Colonic mucosa (tissue), 4 donors: ENCODE measurements at regions not wholly inside any gene's neighbourhood (a gene's known extent, or its start where the extent isn't known, plus 50 kb on each side); places are given as distances from the start of the nearest gene placed in this dataset.

Experiments
- DNase-seq: peaks from one replicate; pipeline ENCODE4 v3.0.0-alpha.2; 2020
- H3K27ac ChIP-seq: fragments of 200-600 bp; one replicate; pipeline ENCODE4 v1.8.0; 2021
- H3K27me3 ChIP-seq: fragments of 200-600 bp; one replicate; pipeline ENCODE4 v1.8.0; 2021
- H3K36me3 ChIP-seq: fragments of 200-600 bp; one replicate; pipeline ENCODE4 v1.8.0; 2021
- H3K4me1 ChIP-seq: fragments of 200-600 bp; one replicate; pipeline ENCODE4 v1.8.0; 2021; ENCODE audit warnings: mild to moderate bottlenecking
- H3K4me3 ChIP-seq: fragments of 200-600 bp; one replicate; pipeline ENCODE4 v1.8.0; 2021
- H3K9ac ChIP-seq, 2 donors: one replicate each; pipeline ENCODE4 v1.7.0; 2013; ENCODE audit warnings: control low read depth in 2 of 2, low read depth in 2 of 2, low read length in 2 of 2
- H3K9me3 ChIP-seq: fragments of 200-600 bp; one replicate; pipeline ENCODE4 v1.8.0; 2021
- CTCF ChIP-seq: fragments of 200-600 bp; IDR thresholded peaks from one replicate; pipeline ENCODE4 v1.8.0; 2022; ENCODE audit warnings: antibody characterized with exemption, mild to moderate bottlenecking
- intact Hi-C: fragments of 100-400 bp; cut with DNase I; formaldehyde crosslinking; loops from one replicate; pipeline ENCODE4 v1.14.1; 2022
- donor health status: healthy.
- donor health status: DM: no; HTN: no; CAD: no.
- donor health status: DM: no; HTN: no; CAD: no.

GRCh38 chr1:106912131-106912530 lies 144.3 kb upstream of the PRMT6 start:
- H3K9ac ChIP-seq, result no peak overlapping the region
- no peaks in the 10 kb centered on the region for H3K9me3 ChIP-seq
- no peak overlapping the region for H3K27ac ChIP-seq
- no peak overlapping the region for H3K4me3 ChIP-seq
- intact Hi-C loops, result no loop called here
- TF ChIP-seq CTCF, result no peak
- no peaks in the 10 kb centered on the region for H3K36me3 ChIP-seq
- H3K27me3 ChIP-seq, result no peaks in the 10 kb centered on the region
- no peak for DNase-seq
- no peaks in the 10 kb centered on the region for H3K4me1 ChIP-seq

DNA sequence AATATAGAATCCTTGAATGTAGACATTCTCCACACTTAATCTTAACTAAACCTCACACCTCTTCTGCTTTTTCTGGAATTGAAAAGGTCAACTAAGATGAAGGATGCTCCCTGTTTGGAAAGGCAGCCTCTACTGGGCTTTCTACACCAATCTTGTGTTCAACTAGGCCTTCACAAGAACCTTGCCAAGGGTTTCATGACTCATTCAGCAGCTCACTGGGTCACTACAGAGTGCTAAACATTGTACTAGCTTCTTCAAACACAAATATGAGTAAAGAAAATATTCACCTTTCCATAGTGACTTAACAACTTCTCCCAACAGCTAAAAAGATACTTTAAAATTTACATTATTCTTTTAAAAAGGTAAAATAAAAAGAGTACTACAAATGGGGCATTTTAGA lies 135.3 kb upstream of the PRMT6 start:
- Histone ChIP-seq H3K4me3 (no peak overlapping the region), H3K9me3 (no peaks in the 10 kb centered on the region), H3K27me3 (no peaks in the 10 kb centered on the region), H3K4me1 (no peaks in the 10 kb centered on the region), H3K27ac (no peak overlapping the region), H3K36me3 (no peaks in the 10 kb centered on the region), H3K9ac (no peak overlapping the region)
- intact Hi-C loops, result no loop called here
- TF ChIP-seq CTCF, result no peak
- DNase-seq, result no peak

- no peak for DNase-seq
- H3K27ac ChIP-seq, result no peak overlapping the region
- H3K36me3 ChIP-seq, result no peaks in the 10 kb centered on the region
- H3K4me1 ChIP-seq, result no peaks in the 10 kb centered on the region
- no peak overlapping the region for H3K4me3 ChIP-seq
- H3K27me3 ChIP-seq, result no peaks in the 10 kb centered on the region
- TF ChIP-seq CTCF, result no peak
- H3K9ac ChIP-seq, result no peak overlapping the region
- intact Hi-C loops, result no loop called here
- H3K9me3 ChIP-seq, result no peaks in the 10 kb centered on the region
Measured at GRCh38 chr1:106924360-106924759, 132.1 kb upstream of the PRMT6 start.

GRCh38 chr1:106925750-106926149 lies 130.7 kb upstream of the PRMT6 start:
- H3K4me3 ChIP-seq, result no peak overlapping the region
- no peaks in the 10 kb centered on the region for H3K27me3 ChIP-seq
- H3K36me3 ChIP-seq, result no peaks in the 10 kb centered on the region
- no peak overlapping the region for H3K27ac ChIP-seq
- intact Hi-C loops, result no loop called here
- DNase-seq, result no peak
- TF ChIP-seq CTCF, result no peak
- H3K4me1 ChIP-seq, result no peaks in the 10 kb centered on the region
- H3K9me3 ChIP-seq, result no peaks in the 10 kb centered on the region
- H3K9ac ChIP-seq, result no peak overlapping the region

GRCh38 chr1:106926803-106927582 lies 129.5 kb upstream of the PRMT6 start:
- Histone ChIP-seq H3K27ac (no peak overlapping the region), H3K9ac (no peak overlapping the region), H3K4me1 (no peaks in the 10 kb centered on the region), H3K4me3 (no peak overlapping the region), H3K27me3 (no peaks in the 10 kb centered on the region), H3K9me3 (no peaks in the 10 kb centered on the region), H3K36me3 (no peaks in the 10 kb centered on the region)
- intact Hi-C loops, result no loop called here
- DNase-seq, result no peak
- TF ChIP-seq CTCF, result no peak
